ENCODE measurements at regions not wholly inside any gene's neighbourhood (a gene's known extent, or its start where the extent isn't known, plus 50 kb on each side); places are given as distances from the start of the nearest gene placed in this dataset.

GRCh38 chr9:19992556-19992955, 203.7 kb upstream of the SLC24A2 start:
- no peak for DNase-seq

- no peak for DNase-seq
Measured at GRCh38 chr9:19989213-19989612, 200.4 kb upstream of the SLC24A2 start.

- no peak for DNase-seq
Measured at GRCh38 chr9:19988281-19988680, 199.4 kb upstream of the SLC24A2 start.

DNA sequence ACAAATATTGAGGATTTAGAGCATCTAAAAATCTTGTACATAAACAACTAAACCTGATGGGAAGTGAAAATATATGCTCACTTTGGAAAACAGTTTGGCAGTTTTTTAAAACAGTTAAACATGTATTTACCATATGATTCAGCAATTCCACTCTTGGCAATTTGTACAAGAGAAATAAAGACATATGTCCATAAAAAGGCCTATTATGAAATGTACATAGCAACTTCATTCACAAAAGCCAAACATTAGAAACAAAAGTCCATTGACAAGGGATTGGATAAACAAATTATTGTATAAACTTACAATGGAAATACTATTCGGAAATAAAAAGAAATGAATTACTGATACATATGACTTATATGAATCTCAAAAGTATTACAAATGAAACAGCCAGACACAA, 196.2 kb upstream of the SLC24A2 start:
- no peak for DNase-seq

DNA sequence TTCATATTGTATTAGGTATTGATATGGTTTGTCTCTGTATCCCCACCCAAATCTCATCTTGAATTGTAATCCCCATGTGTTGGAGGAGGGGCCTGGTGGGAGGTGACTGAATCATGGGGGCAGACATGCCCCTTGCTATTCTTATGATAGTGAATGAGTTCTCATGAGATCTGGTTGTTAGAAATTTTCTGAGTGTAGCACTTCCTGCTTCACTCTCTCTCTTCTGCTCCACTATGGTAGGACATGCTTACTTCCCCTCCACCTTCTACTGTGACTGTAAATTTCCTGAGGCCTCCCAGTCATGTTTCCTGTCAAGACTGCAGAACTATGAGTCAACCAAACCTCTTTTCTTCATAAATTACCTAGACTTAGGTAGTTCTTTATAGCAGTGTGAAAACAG, 187.4 kb upstream of the SLC24A2 start:
- no peak for DNase-seq

GRCh38 chr9:19975499-19975898, 186.7 kb upstream of the SLC24A2 start:
- DNase-seq = no peak

- no peak for DNase-seq
Measured at GRCh38 chr9:19969721-19970120, 180.9 kb upstream of the SLC24A2 start.

- DNase-seq = no peak
Measured at GRCh38 chr9:19967888-19968459, 179.1 kb upstream of the SLC24A2 start.

DNA sequence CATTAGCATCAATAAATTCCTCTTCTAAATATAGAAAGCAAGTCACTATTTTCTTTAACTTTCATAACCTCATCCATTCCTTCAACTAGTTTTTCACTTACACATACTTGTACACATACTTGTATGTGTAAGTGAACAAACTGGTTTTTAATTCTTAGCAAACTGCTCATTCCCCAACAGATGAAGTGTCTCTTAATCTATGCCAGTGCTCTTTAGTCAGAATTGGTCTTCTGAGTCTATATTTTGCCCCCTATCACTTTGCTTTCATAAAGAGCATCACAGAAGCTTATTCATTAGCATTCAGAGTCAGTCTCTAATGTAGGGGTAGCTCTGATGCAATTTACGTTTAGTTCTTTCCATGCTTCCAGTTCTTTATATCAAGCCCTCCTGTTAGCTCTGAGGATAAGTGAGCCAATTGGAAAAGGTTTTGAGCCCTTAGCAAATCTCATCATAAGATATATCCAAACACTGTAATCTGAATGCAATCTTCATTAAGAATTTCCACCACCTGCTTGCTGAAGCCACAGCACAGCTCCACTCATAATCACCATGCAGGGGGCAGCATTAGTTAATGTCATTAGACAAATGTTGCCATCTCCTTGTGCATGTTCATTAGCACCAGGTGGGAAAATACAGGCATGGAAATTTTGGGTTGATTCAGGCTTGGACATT, 178.5 kb upstream of the SLC24A2 start:
- DNase-seq = no peak

- no peak for DNase-seq
Measured at GRCh38 chr9:19965336-19965735, 176.5 kb upstream of the SLC24A2 start.

DNA sequence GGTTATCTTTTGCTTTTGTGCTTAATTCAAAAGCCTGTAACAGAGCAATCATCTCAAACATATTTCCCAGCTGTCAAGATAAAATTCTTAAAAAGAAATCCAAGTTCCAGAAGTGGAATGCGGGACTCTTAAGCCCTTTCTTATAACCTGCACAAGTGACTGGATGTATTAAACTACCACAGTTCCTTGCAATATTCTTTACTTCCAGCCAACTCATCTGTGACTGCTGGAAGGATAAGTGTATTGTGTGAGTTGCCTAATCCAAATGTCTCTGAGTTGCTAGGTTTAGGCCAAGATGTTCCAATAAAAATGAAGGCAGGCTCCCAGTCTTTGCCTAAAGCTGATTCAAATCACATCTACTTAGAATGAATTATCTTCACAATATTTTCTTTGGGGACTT, 159.2 kb upstream of the SLC24A2 start:
- no peak for DNase-seq

DNA sequence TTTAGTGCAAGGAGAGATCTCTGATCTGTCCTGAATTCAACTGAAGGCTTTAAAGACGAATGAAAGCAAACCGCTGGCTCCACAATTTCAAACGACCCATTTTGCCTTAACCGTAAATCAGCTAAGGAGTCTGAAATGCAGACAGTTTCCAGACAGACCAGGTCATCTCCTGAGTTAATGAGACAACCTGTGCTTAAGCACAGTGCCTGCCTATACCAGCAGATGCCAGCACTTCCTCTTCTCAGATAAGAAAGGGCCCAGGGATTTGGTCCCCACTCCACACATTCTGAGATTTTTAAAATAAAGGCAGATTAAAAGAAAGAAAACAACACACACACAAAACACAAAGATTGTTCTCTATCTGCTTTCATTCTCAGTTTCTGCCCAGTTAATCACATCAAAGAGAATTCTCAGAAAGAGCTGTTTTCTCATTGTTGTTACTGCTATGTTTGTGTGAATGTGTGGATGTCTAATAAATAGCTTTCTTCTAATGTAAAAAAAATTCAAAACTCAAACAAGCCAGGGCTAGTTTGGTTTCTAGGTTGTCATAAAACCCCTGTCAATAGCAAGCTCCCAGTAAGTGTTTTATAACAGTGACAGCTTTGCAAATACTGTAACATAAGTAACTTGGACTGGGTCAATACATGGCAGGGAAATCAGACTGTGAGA, 157.7 kb upstream of the SLC24A2 start:
- DNase-seq = no peak

- DNase-seq = no peak
Measured at GRCh38 chr9:19941874-19942273, 153.0 kb upstream of the SLC24A2 start.

- DNase-seq = no peak
Measured at GRCh38 chr9:19940811-19941535, 152.1 kb upstream of the SLC24A2 start.

DNA sequence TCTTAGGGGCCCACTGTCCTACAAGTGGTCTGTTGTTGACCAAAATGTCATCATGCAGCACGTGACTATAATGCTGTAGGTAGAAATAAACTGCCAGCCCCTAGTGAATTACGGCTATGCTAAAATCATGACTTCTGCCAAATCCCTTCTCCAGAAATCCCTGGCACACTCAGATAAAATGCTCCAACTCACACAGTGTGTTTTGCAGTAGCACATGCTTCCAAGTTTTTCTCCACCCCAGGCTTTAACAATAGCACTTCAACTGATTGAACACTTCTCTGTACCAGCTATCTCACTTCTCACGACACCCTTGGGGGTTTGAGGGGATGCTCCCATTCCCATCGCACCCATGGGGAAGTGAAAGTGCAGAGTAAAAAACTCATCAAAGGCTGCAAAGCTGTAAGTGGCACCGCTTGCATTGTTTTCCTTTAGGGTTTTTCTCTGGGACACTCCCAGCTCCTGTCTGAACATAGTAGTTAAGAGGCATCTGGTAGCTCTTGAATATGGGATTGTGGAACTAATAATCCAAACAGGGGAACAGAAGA, 151.0 kb upstream of the SLC24A2 start:
- DNase-seq = no peak

DNA sequence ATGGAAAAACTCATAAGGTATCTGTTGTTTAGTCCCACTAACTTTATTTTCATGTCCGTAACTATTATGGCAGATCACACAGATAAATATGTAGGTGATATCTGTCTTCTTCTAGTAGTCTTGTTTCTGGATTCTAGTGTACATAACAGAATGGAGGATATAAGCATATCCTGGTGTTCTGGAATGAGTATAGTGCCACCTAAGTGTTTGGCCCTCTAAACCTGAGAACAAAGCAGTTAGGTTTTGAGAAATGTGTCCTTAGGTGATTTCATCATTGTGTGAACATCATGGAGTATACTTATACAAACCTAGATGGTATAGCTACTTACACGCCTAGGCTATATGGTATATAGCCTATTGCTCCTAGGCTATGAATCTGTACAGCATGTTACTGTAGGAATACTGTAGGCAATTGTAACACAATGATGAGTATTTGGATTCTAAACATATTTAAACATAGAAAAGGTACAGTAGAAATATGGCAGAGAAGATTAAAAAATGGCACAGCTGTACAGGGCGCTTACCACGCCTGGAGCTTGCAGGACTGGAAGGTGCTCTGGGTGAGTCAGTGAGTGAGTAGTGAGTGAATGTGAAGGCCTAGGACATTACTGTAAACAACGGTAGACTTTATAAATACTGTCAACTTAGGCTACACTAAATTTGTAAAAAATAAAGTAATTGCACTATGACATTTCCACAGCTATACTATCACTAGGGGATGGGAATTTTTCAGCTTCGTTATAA, 150.3 kb upstream of the SLC24A2 start:
- DNase-seq = no peak

GRCh38 chr9:19937121-19937520, 148.3 kb upstream of the SLC24A2 start:
- DNase-seq = no peak

DNA sequence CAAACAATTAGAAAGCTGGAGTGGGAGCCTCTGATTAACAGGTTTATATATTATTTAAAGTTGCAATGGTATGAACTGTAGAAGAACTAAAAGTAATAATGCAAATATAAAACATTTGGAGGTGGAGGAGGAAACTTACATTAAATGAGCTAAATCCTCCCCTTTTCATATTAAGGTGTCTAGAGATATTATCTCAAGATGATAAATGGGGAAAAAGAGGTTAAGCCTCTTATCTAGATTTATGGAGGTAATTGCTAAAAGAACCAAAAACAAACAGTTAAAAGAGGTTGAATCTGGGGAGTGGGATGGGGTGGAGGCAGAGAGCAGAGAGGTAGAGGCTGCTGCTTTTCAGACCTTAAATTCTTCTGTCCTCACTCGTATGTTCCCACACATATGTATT, 147.8 kb upstream of the SLC24A2 start:
- no peak for DNase-seq

DNA sequence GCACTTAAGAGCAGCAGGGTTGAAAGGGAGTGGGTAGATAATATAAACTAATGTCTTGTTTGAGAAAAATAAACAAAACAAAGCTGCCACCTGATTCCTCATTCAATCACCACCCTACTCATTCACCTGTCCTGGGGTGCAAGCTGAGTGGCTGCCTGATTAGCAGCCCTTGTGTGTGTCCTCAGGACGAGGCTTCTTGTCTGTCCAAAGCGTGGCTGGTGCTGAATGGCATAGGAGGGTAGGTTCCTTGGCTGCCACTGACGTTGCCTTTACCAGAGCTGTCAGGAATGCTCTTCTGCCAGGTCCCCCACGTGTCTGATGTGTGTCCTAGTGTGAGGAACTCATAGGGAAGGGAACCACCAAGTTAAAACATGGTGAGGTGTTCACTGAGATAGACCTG, 146.6 kb upstream of the SLC24A2 start:
- DNase-seq = no peak

DNA sequence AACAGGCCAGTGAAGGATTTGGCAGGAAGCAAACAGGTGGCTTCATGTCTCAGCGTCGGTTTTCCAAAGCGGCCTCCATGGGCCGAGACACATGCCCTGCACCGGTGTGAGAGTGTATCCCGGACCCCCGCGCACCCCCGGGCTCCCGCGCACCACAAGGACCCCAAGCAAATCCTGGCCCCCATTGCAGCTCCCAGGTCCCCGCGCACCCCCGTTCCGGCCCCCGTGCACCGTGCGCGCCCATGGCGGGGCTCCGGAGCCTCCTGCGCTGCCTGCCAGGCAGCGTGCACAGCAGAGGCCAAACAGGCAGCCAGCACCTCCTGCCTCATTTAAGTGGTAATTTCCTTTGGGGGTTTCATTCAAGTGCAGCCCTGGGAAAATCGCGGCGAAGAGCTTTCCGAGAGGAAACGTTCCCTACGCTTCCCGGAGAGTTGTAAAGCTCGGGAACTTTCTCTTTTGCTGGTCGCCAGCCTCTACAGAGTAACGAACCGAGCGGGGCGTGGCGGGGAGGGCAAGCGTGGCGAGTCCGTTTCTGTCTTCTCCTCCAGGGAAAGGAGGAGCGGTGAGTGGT, 145.5 kb upstream of the SLC24A2 start:
- DNase-seq = no peak

DNA sequence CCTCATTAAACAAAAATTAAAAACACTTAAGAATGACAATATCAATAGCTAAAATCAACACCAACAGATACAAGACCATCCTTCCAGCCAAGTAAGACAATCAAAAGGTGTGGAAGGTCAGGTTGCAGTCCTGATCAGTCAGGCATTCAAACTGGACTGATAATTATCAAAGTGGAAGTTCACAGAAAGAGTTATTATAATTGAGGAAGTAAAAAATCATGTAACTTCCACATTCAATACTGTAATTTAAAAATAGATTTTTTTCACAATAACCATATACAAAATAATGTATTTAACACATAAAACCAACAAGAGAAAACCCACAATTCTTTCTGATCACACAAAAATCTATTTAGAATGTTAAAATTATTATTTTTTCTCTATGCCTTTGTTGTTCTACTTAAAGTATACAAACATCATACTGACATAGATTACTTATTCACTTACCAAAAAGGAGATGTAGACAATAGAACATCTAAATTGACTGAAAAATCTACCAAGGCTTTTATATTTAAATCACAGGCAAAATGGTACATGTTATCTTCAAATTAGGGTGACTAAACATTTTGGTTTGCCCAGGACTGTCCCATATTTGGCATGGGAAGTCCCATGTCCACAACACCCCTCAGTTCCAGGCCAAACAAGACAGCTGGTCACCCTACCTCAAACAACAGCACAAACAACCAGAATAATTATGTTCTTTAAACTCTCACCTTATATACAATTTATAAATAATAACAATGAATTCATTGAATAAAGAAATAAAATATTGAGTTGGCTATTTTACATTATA, 142.5 kb upstream of the SLC24A2 start:
- no peak for DNase-seq

DNA sequence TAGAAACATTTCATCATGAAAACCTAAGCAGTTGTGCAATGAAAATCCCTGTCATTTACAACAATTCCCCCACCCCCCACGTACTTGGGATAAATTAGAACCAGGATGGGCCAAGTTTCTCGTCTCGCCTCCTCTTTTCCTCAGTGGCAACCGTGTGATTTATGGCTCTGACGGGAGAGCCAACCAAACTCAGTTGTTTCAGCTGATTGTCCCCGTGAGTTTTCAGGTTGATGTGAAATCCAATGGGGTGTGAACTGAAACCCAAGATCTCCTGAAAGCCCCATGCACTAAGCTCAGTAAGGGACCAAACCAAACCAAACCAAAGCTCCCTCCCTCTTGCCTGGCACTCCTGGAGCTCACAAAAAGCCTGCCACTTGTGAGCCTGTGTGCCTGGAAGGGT, 138.7 kb upstream of the SLC24A2 start:
- DNase-seq = no peak

Data from SHP77 (cell line).